ENCODE measurements at regions not wholly inside any gene's neighbourhood (a gene's known extent, or its start where the extent isn't known, plus 50 kb on each side); places are given as distances from the start of the nearest gene placed in this dataset.
A peak's percentile ranks its signal among the peaks of the same experiment; 100 is the strongest.
"Not testable (repeated sequence)": the region's sequence is repeated elsewhere in the genome, so short reads cannot be mapped to it uniquely, and the experiment has no call there.

- DNase-seq (no peak), ATAC-seq (no peak)
- Mint-ChIP-seq H3K4me1 (no peaks in the 10 kb centered on the region), H3K27me3 (peaks cover 13% of the 10 kb centered on the region), H3K27ac (no peak overlapping the region), H3K4me3 (no peak overlapping the region), H3K9me3 (no peaks in the 10 kb centered on the region)
Measured at GRCh38 chr6:56742122-56742791, 99.6 kb upstream of the DST start.

DNA sequence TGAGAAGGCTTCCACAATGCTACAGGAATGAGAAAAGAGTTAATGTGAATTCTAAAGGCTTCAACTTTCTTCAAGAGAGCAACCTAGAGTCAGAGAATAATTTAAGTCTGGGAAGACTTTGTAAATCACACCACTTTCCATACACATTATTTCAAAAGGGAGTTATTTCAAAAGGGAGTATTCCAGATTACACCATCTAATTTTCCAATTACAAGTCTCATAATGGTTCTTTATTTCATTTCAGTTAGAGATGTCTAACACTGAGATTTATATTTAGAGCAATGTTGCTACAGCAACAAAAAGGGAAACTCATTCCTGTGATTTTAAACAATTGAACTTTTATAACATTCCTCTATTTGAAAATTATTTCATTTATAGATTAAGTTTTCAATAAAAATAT, 98.8 kb upstream of the DST start:
- peaks cover 13% of the 10 kb centered on the region for H3K27me3 Mint-ChIP-seq
- H3K27ac Mint-ChIP-seq: no peak overlapping the region
- no peak overlapping the region for H3K4me3 Mint-ChIP-seq
- ATAC-seq (no peak), DNase-seq (no peak)
- no peaks in the 10 kb centered on the region for H3K9me3 Mint-ChIP-seq
- no peaks in the 10 kb centered on the region for H3K4me1 Mint-ChIP-seq

DNA sequence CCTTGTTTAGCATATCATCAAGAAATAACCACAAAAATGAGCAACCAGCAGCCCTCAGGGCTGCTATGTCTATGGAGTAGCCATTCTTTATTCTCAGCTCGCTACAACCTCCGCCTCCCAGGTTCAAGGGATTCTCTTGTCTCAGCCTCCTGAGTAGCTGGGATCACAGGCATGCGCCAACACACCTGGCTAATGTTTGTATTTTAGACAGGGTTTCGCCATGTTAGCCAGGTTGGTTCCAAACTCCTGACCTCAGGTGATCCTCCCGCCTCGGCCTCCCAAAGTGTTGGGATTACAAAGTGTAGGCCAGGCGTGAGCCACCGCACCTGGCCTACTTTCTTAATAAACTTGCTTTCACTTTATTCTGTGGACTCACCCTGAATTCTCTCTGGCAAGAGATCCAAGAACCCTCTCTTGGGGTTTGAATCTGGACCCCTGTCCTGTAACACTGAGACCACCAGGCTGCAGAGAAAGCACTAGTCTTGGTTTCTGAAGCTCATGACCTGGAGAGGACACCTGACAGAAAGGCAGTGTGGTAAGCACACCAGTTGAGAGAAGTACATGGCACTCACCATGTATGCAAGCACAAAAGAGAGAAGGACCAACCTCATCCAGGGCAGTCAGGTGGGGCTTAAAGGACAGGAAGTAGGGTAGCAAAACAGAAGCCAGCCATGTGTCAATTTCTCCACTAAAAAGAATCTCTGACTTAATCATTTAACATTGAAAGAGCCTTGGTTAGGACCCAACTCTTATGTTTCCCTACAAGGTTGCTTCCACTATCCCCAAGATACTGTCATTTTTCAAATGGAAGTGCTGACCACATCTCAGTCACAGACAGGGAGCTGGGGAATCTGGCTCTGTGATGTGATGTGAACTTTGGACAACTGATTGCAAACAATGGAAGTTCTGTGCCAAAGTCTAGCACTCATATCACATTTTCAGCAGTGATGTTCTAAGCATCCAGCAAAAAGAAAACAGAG, 97.4 kb upstream of the DST start:
- Mint-ChIP-seq H3K27me3 (peaks cover 13% of the 10 kb centered on the region), H3K9me3 (no peaks in the 10 kb centered on the region), H3K4me3 (no peak overlapping the region), H3K27ac (no peak overlapping the region), H3K4me1 (no peaks in the 10 kb centered on the region)
- ATAC-seq (no peak), DNase-seq (no peak)

GRCh38 chr6:56736804-56737203, 94.1 kb upstream of the DST start:
- Mint-ChIP-seq H3K4me3 (no peak overlapping the region), H3K4me1 (no peaks in the 10 kb centered on the region), H3K27ac (peak overlapping the region in 1 of 2 donors; percentile 48), H3K27me3 (no peaks in the 10 kb centered on the region), H3K9me3 (no peaks in the 10 kb centered on the region)
- DNase-seq (no peak), ATAC-seq (no peak)

DNA sequence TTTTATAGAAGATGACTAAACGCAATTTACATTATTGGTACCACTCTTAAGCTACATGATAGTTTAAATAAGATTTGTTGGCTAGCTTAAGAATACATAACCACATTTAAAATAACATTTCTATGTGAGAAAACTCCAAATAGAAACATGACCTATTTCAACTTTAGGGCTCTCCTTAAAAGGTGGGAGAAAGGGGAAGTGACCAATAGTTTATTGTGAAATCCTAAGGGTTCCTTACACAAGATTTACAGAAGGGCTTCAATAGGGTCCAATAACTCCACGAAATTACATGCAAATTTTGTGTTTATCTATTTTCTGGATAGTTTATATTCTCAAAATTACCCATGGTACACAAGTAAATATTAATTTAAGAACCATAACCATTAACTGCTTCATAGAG, 91.6 kb upstream of the DST start:
- Mint-ChIP-seq H3K27ac (no peak overlapping the region), H3K9me3 (no peaks in the 10 kb centered on the region), H3K4me3 (no peak overlapping the region), H3K4me1 (no peaks in the 10 kb centered on the region), H3K27me3 (no peaks in the 10 kb centered on the region)
- ATAC-seq (no peak), DNase-seq (no peak)

DNA sequence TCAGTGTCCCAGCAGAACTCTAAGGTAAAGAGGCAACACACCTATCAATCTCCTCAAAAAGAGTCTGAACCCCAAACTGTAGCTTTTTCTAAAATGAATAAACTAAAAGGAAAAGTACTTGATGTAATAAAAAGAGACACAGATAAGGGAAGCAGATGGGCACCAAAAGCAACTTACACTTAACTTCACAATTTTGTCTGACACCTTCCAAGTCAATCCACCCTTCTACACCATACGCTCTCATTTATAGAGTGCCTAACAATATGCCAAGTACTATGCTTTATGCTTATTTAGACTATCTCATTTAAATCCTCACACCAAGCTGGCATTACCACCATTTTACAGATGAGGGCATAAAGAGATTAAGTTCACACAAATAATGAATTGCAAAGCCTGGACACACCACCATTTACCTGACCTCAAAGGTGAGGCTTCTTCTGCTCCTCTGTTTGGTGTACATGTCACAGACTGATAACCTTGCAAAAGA, 90.6 kb upstream of the DST start:
- DNase-seq (no peak), ATAC-seq (no peak)
- Mint-ChIP-seq H3K4me3 (no peak overlapping the region), H3K9me3 (no peaks in the 10 kb centered on the region), H3K27me3 (no peaks in the 10 kb centered on the region), H3K27ac (no peak overlapping the region), H3K4me1 (no peaks in the 10 kb centered on the region)

- no peak for ATAC-seq
- H3K9me3 Mint-ChIP-seq: no peaks in the 10 kb centered on the region
- no peaks in the 10 kb centered on the region for H3K27me3 Mint-ChIP-seq
- H3K4me1 Mint-ChIP-seq: no peaks in the 10 kb centered on the region
- H3K4me3 Mint-ChIP-seq: no peak overlapping the region
- no peak for DNase-seq
- no peak overlapping the region for H3K27ac Mint-ChIP-seq
Measured at GRCh38 chr6:56732517-56732916, 89.8 kb upstream of the DST start.

GRCh38 chr6:56730663-56731529, 88.2 kb upstream of the DST start:
- DNase-seq: no peak
- Mint-ChIP-seq H3K4me3 (no peak overlapping the region), H3K4me1 (no peaks in the 10 kb centered on the region), H3K9me3 (no peaks in the 10 kb centered on the region), H3K27ac (no peak overlapping the region), H3K27me3 (no peaks in the 10 kb centered on the region)
- ATAC-seq: no peak

- Mint-ChIP-seq H3K4me3 (no peak overlapping the region), H3K27me3 (no peaks in the 10 kb centered on the region), H3K9me3 (no peaks in the 10 kb centered on the region), H3K4me1 (no peaks in the 10 kb centered on the region), H3K27ac (no peak overlapping the region)
- ATAC-seq (no peak), DNase-seq (no peak)
Measured at GRCh38 chr6:56729719-56730118, 87.0 kb upstream of the DST start.

DNA sequence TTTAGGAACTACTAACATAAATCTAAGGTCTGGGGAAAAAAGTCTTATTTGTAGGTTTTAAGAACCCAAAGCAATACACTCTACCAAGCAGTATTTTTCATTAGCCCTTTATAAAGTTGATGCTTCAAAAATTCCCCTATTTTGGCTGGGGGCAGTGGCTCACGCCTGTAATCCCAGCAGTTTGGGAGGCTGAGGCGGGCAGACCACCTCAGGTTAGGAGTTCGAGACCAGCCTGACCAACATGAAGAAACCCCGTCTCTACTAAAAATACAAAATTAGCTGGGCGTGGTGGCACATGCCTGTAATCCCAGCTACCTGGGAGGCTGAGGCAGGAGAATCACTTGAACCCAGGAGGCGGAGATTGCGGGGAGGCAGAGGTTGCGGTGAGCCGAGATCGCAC, 86.5 kb upstream of the DST start:
- not testable (repeated sequence) for DNase-seq, H3K27me3 Mint-ChIP-seq, H3K4me1 Mint-ChIP-seq, ATAC-seq, H3K27ac Mint-ChIP-seq, H3K9me3 Mint-ChIP-seq, H3K4me3 Mint-ChIP-seq

GRCh38 chr6:56727097-56727850, 84.6 kb upstream of the DST start:
- Mint-ChIP-seq H3K9me3 (no peaks in the 10 kb centered on the region), H3K27ac (no peak overlapping the region), H3K27me3 (no peaks in the 10 kb centered on the region), H3K4me3 (no peak overlapping the region), H3K4me1 (no peaks in the 10 kb centered on the region)
- ATAC-seq (no peak), DNase-seq (no peak)

GRCh38 chr6:56725254-56725653, 82.6 kb upstream of the DST start:
- Mint-ChIP-seq H3K27ac (no peak overlapping the region), H3K9me3 (no peaks in the 10 kb centered on the region), H3K4me3 (no peak overlapping the region), H3K27me3 (no peaks in the 10 kb centered on the region), H3K4me1 (no peaks in the 10 kb centered on the region)
- ATAC-seq: peak; percentile 5
- DNase-seq: no peak

DNA sequence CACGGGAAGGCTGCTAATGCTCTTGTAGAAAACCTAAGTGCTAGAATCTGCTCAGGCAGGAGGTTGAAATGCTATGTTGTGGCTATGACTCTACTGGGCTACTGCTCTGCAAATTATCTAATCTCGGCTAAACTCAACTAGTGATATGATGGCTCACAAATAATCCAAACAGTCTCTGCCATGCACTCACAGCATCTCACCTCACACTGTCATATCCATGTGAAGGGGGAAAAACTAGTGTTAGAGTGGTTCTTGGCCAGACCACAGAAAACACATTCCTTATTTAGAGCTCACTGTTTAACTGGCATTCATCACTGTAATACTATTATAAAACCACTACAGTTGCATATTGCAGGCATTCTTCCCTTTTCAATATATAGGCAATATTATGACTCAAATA, 81.8 kb upstream of the DST start:
- Mint-ChIP-seq H3K4me3 (no peak overlapping the region), H3K4me1 (no peaks in the 10 kb centered on the region), H3K27me3 (no peaks in the 10 kb centered on the region), H3K9me3 (peaks cover 2 to 3% of the 10 kb centered on the region in 2 donors), H3K27ac (no peak overlapping the region)
- DNase-seq (no peak), ATAC-seq (no peak)

DNA sequence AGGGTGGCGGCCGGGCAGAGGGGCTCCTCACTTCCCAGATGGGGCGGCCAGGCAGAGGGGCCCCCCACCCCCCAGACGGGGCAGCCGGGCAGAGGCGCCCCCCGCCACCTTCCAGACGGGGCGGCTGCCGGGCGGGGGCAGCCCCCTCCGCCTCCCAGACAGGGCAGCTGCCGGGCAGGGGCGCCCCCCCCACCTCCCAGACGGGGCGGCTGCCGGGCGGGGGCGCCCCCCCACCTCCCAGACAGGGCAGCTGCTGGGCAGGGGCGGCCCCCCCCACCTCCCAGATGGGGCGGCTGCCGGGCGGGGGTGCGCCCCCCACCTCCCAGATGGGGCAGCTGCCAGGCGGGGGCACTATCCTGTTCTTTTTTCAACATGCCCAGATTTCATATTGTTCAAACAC, 78.2 kb upstream of the DST start:
- H3K9me3 Mint-ChIP-seq: peaks cover 5 to 7% of the 10 kb centered on the region in 2 donors
- ATAC-seq: peak; percentile 87
- no peak for DNase-seq
- H3K4me1 Mint-ChIP-seq: no peaks in the 10 kb centered on the region
- H3K4me3 Mint-ChIP-seq: no peak overlapping the region
- no peak overlapping the region for H3K27ac Mint-ChIP-seq
- peaks cover 3% of the 10 kb centered on the region for H3K27me3 Mint-ChIP-seq

GRCh38 chr6:56720202-56720601, 77.5 kb upstream of the DST start:
- H3K4me1 Mint-ChIP-seq, H3K27me3 Mint-ChIP-seq, H3K9me3 Mint-ChIP-seq, H3K4me3 Mint-ChIP-seq, DNase-seq, H3K27ac Mint-ChIP-seq, ATAC-seq: not testable (repeated sequence)
